ENCODE measurements at regions not wholly inside any gene's neighbourhood (a gene's known extent, or its start where the extent isn't known, plus 50 kb on each side); places are given as distances from the start of the nearest gene placed in this dataset.

GRCh38 chr21:35316933-35317332 lies 267.8 kb upstream of the RUNX1 start:
- TF ChIP-seq, protein P1, sequence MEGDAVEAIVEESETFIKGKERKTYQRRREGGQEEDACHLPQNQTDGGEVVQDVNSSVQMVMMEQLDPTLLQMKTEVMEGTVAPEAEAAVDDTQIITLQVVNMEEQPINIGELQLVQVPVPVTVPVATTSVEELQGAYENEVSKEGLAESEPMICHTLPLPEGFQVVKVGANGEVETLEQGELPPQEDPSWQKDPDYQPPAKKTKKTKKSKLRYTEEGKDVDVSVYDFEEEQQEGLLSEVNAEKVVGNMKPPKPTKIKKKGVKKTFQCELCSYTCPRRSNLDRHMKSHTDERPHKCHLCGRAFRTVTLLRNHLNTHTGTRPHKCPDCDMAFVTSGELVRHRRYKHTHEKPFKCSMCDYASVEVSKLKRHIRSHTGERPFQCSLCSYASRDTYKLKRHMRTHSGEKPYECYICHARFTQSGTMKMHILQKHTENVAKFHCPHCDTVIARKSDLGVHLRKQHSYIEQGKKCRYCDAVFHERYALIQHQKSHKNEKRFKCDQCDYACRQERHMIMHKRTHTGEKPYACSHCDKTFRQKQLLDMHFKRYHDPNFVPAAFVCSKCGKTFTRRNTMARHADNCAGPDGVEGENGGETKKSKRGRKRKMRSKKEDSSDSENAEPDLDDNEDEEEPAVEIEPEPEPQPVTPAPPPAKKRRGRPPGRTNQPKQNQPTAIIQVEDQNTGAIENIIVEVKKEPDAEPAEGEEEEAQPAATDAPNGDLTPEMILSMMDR (conservative IDR thresholded peaks at IDR 0.05; ENCODE audit: low read length) = no peak
- TF ChIP-seq EZH2phosphoT487 (IDR thresholded peaks at IDR 0.05; ENCODE audit: borderline replicate concordance, low read depth, low read length) = no peak

Measured in OCI-LY7 (cell line).